ENCODE measurements at regions not wholly inside any gene's neighbourhood (a gene's known extent, or its start where the extent isn't known, plus 50 kb on each side); places are given as distances from the start of the nearest gene placed in this dataset.

DNA sequence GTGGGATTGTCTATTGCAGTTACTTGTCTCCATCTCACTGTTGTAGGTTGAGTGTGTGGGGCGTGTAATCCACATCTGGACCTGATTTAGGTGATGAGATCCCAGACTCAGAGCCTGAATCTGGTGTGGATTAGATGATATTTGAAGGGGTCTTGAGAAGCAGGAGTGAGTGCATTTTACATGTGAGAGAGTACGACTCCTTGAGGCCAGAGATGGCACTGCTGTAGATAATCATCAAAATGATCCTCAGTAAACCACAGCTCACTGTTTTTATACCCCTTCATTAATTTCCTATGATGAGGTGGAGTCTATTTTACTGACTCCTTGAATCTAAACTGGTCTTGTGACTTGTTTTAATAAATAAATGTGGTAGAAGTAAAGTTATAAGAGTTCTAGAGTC lies 732.5 kb downstream of the KCNJ2 start:
- TF ChIP-seq, protein P1, sequence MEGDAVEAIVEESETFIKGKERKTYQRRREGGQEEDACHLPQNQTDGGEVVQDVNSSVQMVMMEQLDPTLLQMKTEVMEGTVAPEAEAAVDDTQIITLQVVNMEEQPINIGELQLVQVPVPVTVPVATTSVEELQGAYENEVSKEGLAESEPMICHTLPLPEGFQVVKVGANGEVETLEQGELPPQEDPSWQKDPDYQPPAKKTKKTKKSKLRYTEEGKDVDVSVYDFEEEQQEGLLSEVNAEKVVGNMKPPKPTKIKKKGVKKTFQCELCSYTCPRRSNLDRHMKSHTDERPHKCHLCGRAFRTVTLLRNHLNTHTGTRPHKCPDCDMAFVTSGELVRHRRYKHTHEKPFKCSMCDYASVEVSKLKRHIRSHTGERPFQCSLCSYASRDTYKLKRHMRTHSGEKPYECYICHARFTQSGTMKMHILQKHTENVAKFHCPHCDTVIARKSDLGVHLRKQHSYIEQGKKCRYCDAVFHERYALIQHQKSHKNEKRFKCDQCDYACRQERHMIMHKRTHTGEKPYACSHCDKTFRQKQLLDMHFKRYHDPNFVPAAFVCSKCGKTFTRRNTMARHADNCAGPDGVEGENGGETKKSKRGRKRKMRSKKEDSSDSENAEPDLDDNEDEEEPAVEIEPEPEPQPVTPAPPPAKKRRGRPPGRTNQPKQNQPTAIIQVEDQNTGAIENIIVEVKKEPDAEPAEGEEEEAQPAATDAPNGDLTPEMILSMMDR (conservative IDR thresholded peaks at IDR 0.05), result peak; percentile 19; the same call in 1 of the 2 replicates
- no peak for TF ChIP-seq ZFX (IDR thresholded peaks at IDR 0.05)
